ENCODE measurements at regions not wholly inside any gene's neighbourhood (a gene's known extent, or its start where the extent isn't known, plus 50 kb on each side); places are given as distances from the start of the nearest gene placed in this dataset.

DNA sequence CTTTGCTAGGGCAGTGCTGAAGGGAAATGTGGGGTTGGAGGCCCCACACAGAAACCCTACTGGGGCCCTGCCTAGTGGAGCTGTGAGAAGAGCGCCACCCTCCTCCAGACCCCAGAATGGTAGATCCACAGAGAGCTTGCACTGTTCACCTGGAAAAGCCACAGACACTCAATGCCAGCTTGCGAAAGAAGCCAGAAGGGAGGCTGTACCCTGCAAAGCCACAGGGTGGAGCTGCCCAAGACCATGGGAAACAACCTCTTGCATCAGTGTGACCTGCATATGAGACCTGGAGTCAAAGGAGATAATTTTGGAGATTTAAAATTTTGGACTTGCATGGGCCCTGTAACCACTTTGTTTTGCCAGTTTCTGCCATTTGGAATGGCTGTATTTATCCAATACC lies 615.4 kb upstream of the MIR17HG start:
- TF ChIP-seq CTCF (IDR thresholded peaks at IDR 0.05), result peak; percentile 37
- no peak for TF ChIP-seq EZH2 (IDR thresholded peaks at IDR 0.05)
- TF ChIP-seq EZH2phosphoT487 (IDR thresholded peaks at IDR 0.05), result no peak

Measured in neural progenitor cell (in vitro differentiated cells).